ENCODE measurements at regions not wholly inside any gene's neighbourhood (a gene's known extent, or its start where the extent isn't known, plus 50 kb on each side); places are given as distances from the start of the nearest gene placed in this dataset.

DNA sequence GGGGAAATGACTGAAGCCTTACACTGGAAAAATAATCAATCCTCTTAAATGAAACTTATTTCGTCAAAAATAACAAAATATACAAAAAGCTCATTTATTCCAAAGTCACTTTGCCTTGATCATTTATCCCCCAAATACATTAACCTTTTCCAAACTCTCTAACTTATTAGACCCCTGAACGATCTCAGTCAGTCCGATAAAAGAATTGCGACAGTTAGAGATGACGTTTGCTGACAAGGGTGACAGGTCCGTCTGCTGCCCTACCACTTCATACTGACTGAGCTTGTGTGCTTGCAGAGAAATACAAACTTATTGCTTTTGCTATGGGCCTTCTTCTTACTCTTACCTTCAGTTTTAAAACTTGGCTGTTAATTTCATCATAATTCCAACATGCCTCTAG is 169.7 kb downstream of the ZDHHC21 start:
- TF ChIP-seq RAD21 (IDR thresholded peaks at IDR 0.05; ENCODE audit: low read depth) = no peak
- TF ChIP-seq, protein P1, sequence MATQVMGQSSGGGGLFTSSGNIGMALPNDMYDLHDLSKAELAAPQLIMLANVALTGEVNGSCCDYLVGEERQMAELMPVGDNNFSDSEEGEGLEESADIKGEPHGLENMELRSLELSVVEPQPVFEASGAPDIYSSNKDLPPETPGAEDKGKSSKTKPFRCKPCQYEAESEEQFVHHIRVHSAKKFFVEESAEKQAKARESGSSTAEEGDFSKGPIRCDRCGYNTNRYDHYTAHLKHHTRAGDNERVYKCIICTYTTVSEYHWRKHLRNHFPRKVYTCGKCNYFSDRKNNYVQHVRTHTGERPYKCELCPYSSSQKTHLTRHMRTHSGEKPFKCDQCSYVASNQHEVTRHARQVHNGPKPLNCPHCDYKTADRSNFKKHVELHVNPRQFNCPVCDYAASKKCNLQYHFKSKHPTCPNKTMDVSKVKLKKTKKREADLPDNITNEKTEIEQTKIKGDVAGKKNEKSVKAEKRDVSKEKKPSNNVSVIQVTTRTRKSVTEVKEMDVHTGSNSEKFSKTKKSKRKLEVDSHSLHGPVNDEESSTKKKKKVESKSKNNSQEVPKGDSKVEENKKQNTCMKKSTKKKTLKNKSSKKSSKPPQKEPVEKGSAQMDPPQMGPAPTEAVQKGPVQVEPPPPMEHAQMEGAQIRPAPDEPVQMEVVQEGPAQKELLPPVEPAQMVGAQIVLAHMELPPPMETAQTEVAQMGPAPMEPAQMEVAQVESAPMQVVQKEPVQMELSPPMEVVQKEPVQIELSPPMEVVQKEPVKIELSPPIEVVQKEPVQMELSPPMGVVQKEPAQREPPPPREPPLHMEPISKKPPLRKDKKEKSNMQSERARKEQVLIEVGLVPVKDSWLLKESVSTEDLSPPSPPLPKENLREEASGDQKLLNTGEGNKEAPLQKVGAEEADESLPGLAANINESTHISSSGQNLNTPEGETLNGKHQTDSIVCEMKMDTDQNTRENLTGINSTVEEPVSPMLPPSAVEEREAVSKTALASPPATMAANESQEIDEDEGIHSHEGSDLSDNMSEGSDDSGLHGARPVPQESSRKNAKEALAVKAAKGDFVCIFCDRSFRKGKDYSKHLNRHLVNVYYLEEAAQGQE (IDR thresholded peaks at IDR 0.05; ENCODE audit: low read depth) = no peak
- TF ChIP-seq, protein P2, sequence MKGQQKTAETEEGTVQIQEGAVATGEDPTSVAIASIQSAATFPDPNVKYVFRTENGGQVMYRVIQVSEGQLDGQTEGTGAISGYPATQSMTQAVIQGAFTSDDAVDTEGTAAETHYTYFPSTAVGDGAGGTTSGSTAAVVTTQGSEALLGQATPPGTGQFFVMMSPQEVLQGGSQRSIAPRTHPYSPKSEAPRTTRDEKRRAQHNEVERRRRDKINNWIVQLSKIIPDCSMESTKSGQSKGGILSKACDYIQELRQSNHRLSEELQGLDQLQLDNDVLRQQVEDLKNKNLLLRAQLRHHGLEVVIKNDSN (IDR thresholded peaks at IDR 0.05) = no peak
- TF ChIP-seq TAF1 (IDR thresholded peaks at IDR 0.05; ENCODE audit: low read depth) = no peak
- no peak for TF ChIP-seq CEBPB (IDR thresholded peaks at IDR 0.05)
- TF ChIP-seq, protein P3, sequence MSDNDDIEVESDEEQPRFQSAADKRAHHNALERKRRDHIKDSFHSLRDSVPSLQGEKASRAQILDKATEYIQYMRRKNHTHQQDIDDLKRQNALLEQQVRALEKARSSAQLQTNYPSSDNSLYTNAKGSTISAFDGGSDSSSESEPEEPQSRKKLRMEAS (IDR thresholded peaks at IDR 0.05) = no peak
- no peak for TF ChIP-seq EP300 (IDR thresholded peaks at IDR 0.05; ENCODE audit: borderline replicate concordance)
- no peak for TF ChIP-seq EGR1 (IDR thresholded peaks at IDR 0.05)
- no peak for TF ChIP-seq NFIC (IDR thresholded peaks at IDR 0.05)
- TF ChIP-seq YY1 (IDR thresholded peaks at IDR 0.05; ENCODE audit: low read depth) = no peak
- TF ChIP-seq CREB1 (IDR thresholded peaks at IDR 0.05; ENCODE audit: low read depth) = no peak
